ENCODE measurements at regions not wholly inside any gene's neighbourhood (a gene's known extent, or its start where the extent isn't known, plus 50 kb on each side); places are given as distances from the start of the nearest gene placed in this dataset.

DNA sequence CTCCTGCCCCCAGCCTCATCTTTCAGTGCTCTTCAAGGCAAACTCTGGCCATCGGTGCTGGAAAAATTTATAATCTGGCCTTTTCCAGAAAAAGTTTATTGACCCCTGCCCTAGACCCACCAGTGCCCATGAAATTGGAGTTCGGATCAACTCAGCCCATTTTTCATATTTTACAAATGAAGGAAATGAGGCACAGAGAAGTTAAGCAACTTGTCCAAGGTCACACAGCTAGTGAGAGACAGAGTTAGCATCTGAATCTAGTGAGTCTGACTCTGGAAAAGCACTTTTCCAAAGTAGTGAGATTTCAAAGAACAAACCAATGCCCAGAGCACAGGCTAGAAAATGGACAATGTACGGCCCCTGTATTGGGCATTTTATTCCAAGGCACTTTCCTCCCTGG is 69.4 kb upstream of the TLE3 start:
- TF ChIP-seq CTCF (IDR thresholded peaks at IDR 0.05; ENCODE audit: low read depth, low read length, poor library complexity, severe bottlenecking) (no peak), EZH2phosphoT487 (IDR thresholded peaks at IDR 0.05; ENCODE audit: borderline replicate concordance, low read length) (no peak)
